HFFc6 (cell line): ENCODE measurements at regions not wholly inside any gene's neighbourhood (a gene's known extent, or its start where the extent isn't known, plus 50 kb on each side); places are given as distances from the start of the nearest gene placed in this dataset.

Source experiments
- DNase-seq: peaks from one replicate; pipeline ENCODE4 v3.0.0-alpha.2; 2018
- H3K27ac Mint-ChIP-seq: 2 replicates; pipeline ENCODE4 v1.8.0; 2020; ENCODE audit warnings: mild to moderate bottlenecking, mixed read lengths
- H3K27me3 Mint-ChIP-seq: 2 replicates; pipeline ENCODE4 v1.8.0; 2021; ENCODE audit warnings: mild to moderate bottlenecking, moderate library complexity, mixed read lengths; ENCODE audit not compliant: insufficient read depth
- H3K36me3 Mint-ChIP-seq: 2 replicates; pipeline ENCODE4 v1.8.0; 2021; ENCODE audit warnings: low read depth, mixed read lengths
- H3K4me1 Mint-ChIP-seq: 2 replicates; pipeline ENCODE4 v1.8.0; 2020; ENCODE audit warnings: low read depth, mixed read lengths
- H3K4me3 Mint-ChIP-seq: 2 replicates; pipeline ENCODE4 v1.8.0; 2020; ENCODE audit warnings: mild to moderate bottlenecking, moderate library complexity, mixed read lengths
- H3K9me3 Mint-ChIP-seq: 2 replicates; pipeline ENCODE4 v1.8.0; 2020; ENCODE audit warnings: mild to moderate bottlenecking, mixed read lengths
- CTCF ChIP-seq: fragments of 200-600 bp; sonication (generic); IDR thresholded peaks from 2 replicates; pipeline ENCODE4 v1.5.0; 2021; ENCODE audit warnings: antibody characterized with exemption, mild to moderate bottlenecking

GRCh38 chr3:64976456-64976855 lies 288.7 kb upstream of the ADAMTS9 start:
- Mint-ChIP-seq H3K27me3 (no peaks in the 10 kb centered on the region), H3K27ac (no peak overlapping the region), H3K36me3 (no peaks in the 10 kb centered on the region), H3K4me3 (no peak overlapping the region), H3K4me1 (no peaks in the 10 kb centered on the region), H3K9me3 (peaks cover 26% of the 10 kb centered on the region)
- no peak for TF ChIP-seq CTCF
- DNase-seq: no peak

- TF ChIP-seq CTCF: no peak
- Mint-ChIP-seq H3K4me1 (no peaks in the 10 kb centered on the region), H3K9me3 (peaks cover 34% of the 10 kb centered on the region), H3K27ac (no peak overlapping the region), H3K4me3 (no peak overlapping the region), H3K36me3 (no peaks in the 10 kb centered on the region), H3K27me3 (no peaks in the 10 kb centered on the region)
- DNase-seq: no peak
Observed at GRCh38 chr3:64975147-64975546, 287.3 kb upstream of the ADAMTS9 start.

GRCh38 chr3:64974401-64974800 lies 286.6 kb upstream of the ADAMTS9 start:
- no peak overlapping the region for H3K27ac Mint-ChIP-seq
- no peak for TF ChIP-seq CTCF
- H3K36me3 Mint-ChIP-seq: no peaks in the 10 kb centered on the region
- H3K9me3 Mint-ChIP-seq: peaks cover 39% of the 10 kb centered on the region
- H3K4me1 Mint-ChIP-seq: no peaks in the 10 kb centered on the region
- no peaks in the 10 kb centered on the region for H3K27me3 Mint-ChIP-seq
- no peak overlapping the region for H3K4me3 Mint-ChIP-seq
- DNase-seq: no peak

- Mint-ChIP-seq H3K4me3 (no peak overlapping the region), H3K27ac (no peak overlapping the region), H3K27me3 (no peaks in the 10 kb centered on the region; the same call in 1 of the 2 replicates), H3K36me3 (no peaks in the 10 kb centered on the region), H3K9me3 (peaks cover 45% of the 10 kb centered on the region), H3K4me1 (no peaks in the 10 kb centered on the region)
- DNase-seq: no peak
- TF ChIP-seq CTCF: no peak
Observed at GRCh38 chr3:64972793-64973192, 285.0 kb upstream of the ADAMTS9 start.

- Mint-ChIP-seq H3K4me1 (no peaks in the 10 kb centered on the region), H3K36me3 (no peaks in the 10 kb centered on the region), H3K27me3 (no peaks in the 10 kb centered on the region; the same call in 1 of the 2 replicates), H3K4me3 (no peak overlapping the region), H3K27ac (no peak overlapping the region), H3K9me3 (peaks cover 54% of the 10 kb centered on the region)
- no peak for DNase-seq
- no peak for TF ChIP-seq CTCF
Observed at GRCh38 chr3:64971602-64972001, 283.8 kb upstream of the ADAMTS9 start.

GRCh38 chr3:64970634-64971033 lies 282.8 kb upstream of the ADAMTS9 start:
- H3K36me3 Mint-ChIP-seq: no peaks in the 10 kb centered on the region
- peaks cover 58% of the 10 kb centered on the region for H3K9me3 Mint-ChIP-seq
- no peak overlapping the region for H3K4me3 Mint-ChIP-seq
- no peaks in the 10 kb centered on the region; the same call in 1 of the 2 replicates for H3K27me3 Mint-ChIP-seq
- H3K27ac Mint-ChIP-seq: no peak overlapping the region
- no peak for DNase-seq
- TF ChIP-seq CTCF: no peak
- no peaks in the 10 kb centered on the region for H3K4me1 Mint-ChIP-seq
